GM12892 (cell line): ENCODE measurements at regions not wholly inside any gene's neighbourhood (a gene's known extent, or its start where the extent isn't known, plus 50 kb on each side); places are given as distances from the start of the nearest gene placed in this dataset.

Source experiments
- POLR2A ChIP-seq: IDR thresholded peaks from 2 replicates; pipeline ENCODE4 v1.6.1; 2011; ENCODE audit warnings: low read depth, low read length, control low read depth
- POLR2AphosphoS5 ChIP-seq: IDR thresholded peaks from 2 replicates; pipeline ENCODE4 v1.6.1; 2011; ENCODE audit warnings: low read depth, low read length, control low read depth
- TAF1 ChIP-seq: IDR thresholded peaks from 2 replicates; pipeline ENCODE4 v1.6.1; 2011; ENCODE audit warnings: low read depth, mild to moderate bottlenecking, control low read depth, low read length, borderline replicate concordance

DNA sequence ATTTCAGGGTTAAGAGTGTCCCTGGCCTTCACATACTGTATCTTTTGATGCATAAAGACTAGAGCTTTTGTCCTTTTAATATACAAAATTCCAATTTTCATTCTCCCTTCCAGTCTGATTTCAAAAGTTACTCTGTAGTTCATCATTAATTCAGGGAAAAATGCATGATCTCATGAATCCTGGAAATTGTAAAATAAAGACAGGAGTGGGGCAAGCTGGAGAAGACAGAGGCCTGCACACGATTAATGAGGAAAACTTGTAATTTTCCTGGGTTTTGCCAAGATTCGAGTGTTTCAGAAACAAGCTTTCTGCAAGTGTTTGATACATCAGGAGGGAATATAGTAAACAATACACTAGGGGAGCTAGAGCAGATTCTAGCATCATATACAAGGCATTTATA is 947.9 kb downstream of the FAT4 start:
- TF ChIP-seq TAF1 = no peak
- TF ChIP-seq POLR2A = no peak
- TF ChIP-seq POLR2AphosphoS5 = no peak
